Iris pigment epithelial cell (primary cell): ENCODE measurements at regions not wholly inside any gene's neighbourhood (a gene's known extent, or its start where the extent isn't known, plus 50 kb on each side); places are given as distances from the start of the nearest gene placed in this dataset.

Experiments
- DNase-seq: peaks from one replicate; pipeline ENCODE4 v3.0.0-alpha.2; 2011; ENCODE audit warnings: low read depth

- no peak for DNase-seq
Measured at GRCh38 chr6:101296169-101296960, 97.1 kb upstream of the GRIK2 start.

- no peak for DNase-seq
Measured at GRCh38 chr6:101302593-101302992, 90.9 kb upstream of the GRIK2 start.

- DNase-seq: no peak
Measured at GRCh38 chr6:101303495-101303894, 90.0 kb upstream of the GRIK2 start.

GRCh38 chr6:101312652-101313051, 80.9 kb upstream of the GRIK2 start:
- no peak for DNase-seq

GRCh38 chr6:101322921-101323320, 70.6 kb upstream of the GRIK2 start:
- no peak for DNase-seq

GRCh38 chr6:101326411-101326810, 67.1 kb upstream of the GRIK2 start:
- no peak for DNase-seq

- no peak for DNase-seq
Measured at GRCh38 chr6:101341926-101342325, 51.6 kb upstream of the GRIK2 start.
